Epithelial cell of esophagus (primary cell): ENCODE measurements at regions not wholly inside any gene's neighbourhood (a gene's known extent, or its start where the extent isn't known, plus 50 kb on each side); places are given as distances from the start of the nearest gene placed in this dataset.

Experiments
- DNase-seq: peaks from one replicate; pipeline ENCODE4 v3.0.0; 2010; ENCODE audit warnings: low read depth
- H3K4me3 ChIP-seq: 2 replicates; pipeline ENCODE4 v1.5.1; 2011; ENCODE audit warnings: mild to moderate bottlenecking, low read length, control low read depth
- TF ChIP-seq, protein P1 (sequence below): IDR thresholded peaks from 2 replicates; pipeline ENCODE4 v1.5.1; 2011; ENCODE audit warnings: low read depth, mild to moderate bottlenecking, low read length, control low read depth, inconsistent platforms; ENCODE audit not compliant: insufficient read depth; ENCODE audit errors: missing control alignments

GRCh38 chr2:104752504-104752903, 101.4 kb upstream of the POU3F3 start:
- no peak for DNase-seq
- H3K4me3 ChIP-seq: no peak overlapping the region
- TF ChIP-seq, protein P1, sequence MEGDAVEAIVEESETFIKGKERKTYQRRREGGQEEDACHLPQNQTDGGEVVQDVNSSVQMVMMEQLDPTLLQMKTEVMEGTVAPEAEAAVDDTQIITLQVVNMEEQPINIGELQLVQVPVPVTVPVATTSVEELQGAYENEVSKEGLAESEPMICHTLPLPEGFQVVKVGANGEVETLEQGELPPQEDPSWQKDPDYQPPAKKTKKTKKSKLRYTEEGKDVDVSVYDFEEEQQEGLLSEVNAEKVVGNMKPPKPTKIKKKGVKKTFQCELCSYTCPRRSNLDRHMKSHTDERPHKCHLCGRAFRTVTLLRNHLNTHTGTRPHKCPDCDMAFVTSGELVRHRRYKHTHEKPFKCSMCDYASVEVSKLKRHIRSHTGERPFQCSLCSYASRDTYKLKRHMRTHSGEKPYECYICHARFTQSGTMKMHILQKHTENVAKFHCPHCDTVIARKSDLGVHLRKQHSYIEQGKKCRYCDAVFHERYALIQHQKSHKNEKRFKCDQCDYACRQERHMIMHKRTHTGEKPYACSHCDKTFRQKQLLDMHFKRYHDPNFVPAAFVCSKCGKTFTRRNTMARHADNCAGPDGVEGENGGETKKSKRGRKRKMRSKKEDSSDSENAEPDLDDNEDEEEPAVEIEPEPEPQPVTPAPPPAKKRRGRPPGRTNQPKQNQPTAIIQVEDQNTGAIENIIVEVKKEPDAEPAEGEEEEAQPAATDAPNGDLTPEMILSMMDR: no peak

- TF ChIP-seq, protein P1: no peak
These were observed 98.7 kb upstream of the POU3F3 start for GRCh38 chr2:104755026-104755878.

GRCh38 chr2:104756118-104756517, 97.8 kb upstream of the POU3F3 start:
- H3K4me3 ChIP-seq: no peak overlapping the region
- no peak for DNase-seq
- TF ChIP-seq, protein P1: no peak

More at GRCh38 chr2:104755026-104755878, 98.7 kb upstream of the POU3F3 start:
- H3K4me3 ChIP-seq: no peak overlapping the region
- no peak for DNase-seq

DNA sequence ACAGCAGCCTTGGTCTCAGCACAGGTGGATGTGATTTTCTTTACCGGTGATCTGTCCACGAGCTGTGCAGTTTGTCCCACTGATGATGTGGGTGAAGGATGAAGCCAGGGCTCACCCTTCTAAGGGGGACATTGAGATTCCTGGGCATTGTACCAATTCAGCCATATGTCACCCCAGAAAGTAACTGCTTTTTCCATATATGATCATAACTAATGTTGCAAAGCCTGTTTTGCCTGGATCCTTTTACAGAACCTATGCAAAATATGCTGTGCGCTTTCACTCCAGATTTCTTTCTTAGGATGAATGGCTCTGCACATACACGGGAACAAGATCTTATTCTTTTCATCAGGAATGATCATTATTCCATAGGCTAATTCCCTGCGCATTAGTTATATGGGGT, 96.9 kb upstream of the POU3F3 start:
- H3K4me3 ChIP-seq: no peak overlapping the region
- DNase-seq: no peak
- TF ChIP-seq, protein P1: no peak

- no peak for DNase-seq
- TF ChIP-seq, protein P1: no peak
- H3K4me3 ChIP-seq: no peak overlapping the region
These were observed 95.7 kb upstream of the POU3F3 start for GRCh38 chr2:104758199-104758620.

DNA sequence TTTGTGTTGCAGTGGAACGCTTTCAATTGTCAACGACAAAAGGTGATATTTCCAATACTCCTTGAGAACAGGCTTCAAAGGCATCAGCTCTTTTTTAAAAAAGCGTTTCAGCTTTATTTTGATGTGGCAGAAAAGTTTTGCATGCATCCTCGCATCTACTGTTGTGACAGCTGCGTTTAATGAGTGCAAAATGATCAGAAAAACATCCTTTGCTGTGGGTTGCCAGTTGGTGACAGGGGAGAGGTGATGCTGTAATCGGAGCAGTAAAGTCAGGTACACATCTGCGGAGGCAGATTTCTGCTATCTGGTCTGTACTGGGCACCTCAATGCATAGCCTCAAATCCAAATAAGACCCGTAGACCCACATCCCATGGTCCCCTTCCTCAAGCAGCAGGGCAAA, 91.9 kb upstream of the POU3F3 start:
- no peak overlapping the region for H3K4me3 ChIP-seq
- TF ChIP-seq, protein P1: no peak
- no peak for DNase-seq

GRCh38 chr2:104766683-104767082, 87.2 kb upstream of the POU3F3 start:
- TF ChIP-seq, protein P1: no peak
- no peak overlapping the region for H3K4me3 ChIP-seq
- DNase-seq: no peak
